ENCODE measurements at regions not wholly inside any gene's neighbourhood (a gene's known extent, or its start where the extent isn't known, plus 50 kb on each side); places are given as distances from the start of the nearest gene placed in this dataset.

GRCh38 chr3:11720304-11720898 lies 76.7 kb upstream of the VGLL4 start (continued):
- TF ChIP-seq KDM1A (IDR thresholded peaks at IDR 0.05; ENCODE audit: borderline replicate concordance, low read length) (no peak), POU5F1 (IDR thresholded peaks at IDR 0.05; ENCODE audit: low read depth, low read length) (no peak), TBP (IDR thresholded peaks at IDR 0.05; ENCODE audit: low read depth, low read length) (peak; percentile 59; the same call in 1 of the 2 replicates), BACH1 (IDR thresholded peaks at IDR 0.05; ENCODE audit: low read length) (no peak), SIX5 (IDR thresholded peaks at IDR 0.05; ENCODE audit: low read depth, low read length) (no peak), TAF1 (IDR thresholded peaks at IDR 0.05; ENCODE audit: low read depth, low read length) (peak; percentile 49; the same call in 1 of the 2 replicates), CTBP2 (IDR thresholded peaks at IDR 0.05; ENCODE audit: borderline replicate concordance, insufficient read depth, insufficient read length, low read length) (no peak), CEBPB (IDR thresholded peaks at IDR 0.05; ENCODE audit: low read depth, low read length) (no peak), ASH2L (IDR thresholded peaks at IDR 0.05; ENCODE audit: low read length) (peak; percentile 78), CREB1 (IDR thresholded peaks at IDR 0.05) (peak; percentile 21), YY1 (IDR thresholded peaks at IDR 0.05; ENCODE audit: low read depth, low read length) (no peak), KDM4A (IDR thresholded peaks at IDR 0.05; ENCODE audit: low read depth, low read length, severe bottlenecking) (peak; percentile 90), CHD1 (IDR thresholded peaks at IDR 0.05; ENCODE audit: low read depth, low read length) (no peak), POLR2AphosphoS5 (IDR thresholded peaks at IDR 0.05; ENCODE audit: low read depth, low read length) (no peak), CBX5 (IDR thresholded peaks at IDR 0.05; ENCODE audit: low read depth, low read length) (no peak), MAFK (IDR thresholded peaks at IDR 0.05; ENCODE audit: low read depth, low read length) (no peak), NANOG (IDR thresholded peaks at IDR 0.05; ENCODE audit: insufficient read depth, low read depth, low read length, poor library complexity, severe bottlenecking) (no peak), BRCA1 (IDR thresholded peaks at IDR 0.05; ENCODE audit: low read depth, low read length) (no peak), SAP30 (IDR thresholded peaks at IDR 0.05; ENCODE audit: insufficient read depth, insufficient replicate concordance, low read length) (no peak), CHD2 (IDR thresholded peaks at IDR 0.05; ENCODE audit: low read length) (no peak), SIN3A (conservative IDR thresholded peaks at IDR 0.05 in 1 of 2, IDR thresholded peaks at IDR 0.05 in 1 of 2; ENCODE audit: low read depth in 1 of 2, low read length in 2 of 2) (no peak), RXRA (IDR thresholded peaks at IDR 0.05; ENCODE audit: insufficient read depth, low read depth, low read length) (no peak), GABPA (IDR thresholded peaks at IDR 0.05; ENCODE audit: borderline replicate concordance, insufficient read depth, low read length) (no peak), RAD21 (IDR thresholded peaks at IDR 0.05 in 1 of 2, conservative IDR thresholded peaks at IDR 0.05 in 1 of 2; ENCODE audit: low read depth in 2 of 2, low read length in 2 of 2) (no peak)
